NCI-H2227 treated with DMSO at 0.1 percent for 48 hours (cell line): ENCODE measurements at regions not wholly inside any gene's neighbourhood (a gene's known extent, or its start where the extent isn't known, plus 50 kb on each side); places are given as distances from the start of the nearest gene placed in this dataset.

Experiments used
- DNase-seq: peaks from one replicate; lab custom pipeline; 2025; lab: John Stamatoyannopoulos, UW

GRCh38 chr13:97631158-97631557 is 197.2 kb downstream of the RAP2A start:
- DNase-seq: no peak

GRCh38 chr13:97639236-97639635 is 205.3 kb downstream of the RAP2A start:
- no peak for DNase-seq

- no peak for DNase-seq
Observed at GRCh38 chr13:97640268-97640667, 206.3 kb downstream of the RAP2A start.

DNA sequence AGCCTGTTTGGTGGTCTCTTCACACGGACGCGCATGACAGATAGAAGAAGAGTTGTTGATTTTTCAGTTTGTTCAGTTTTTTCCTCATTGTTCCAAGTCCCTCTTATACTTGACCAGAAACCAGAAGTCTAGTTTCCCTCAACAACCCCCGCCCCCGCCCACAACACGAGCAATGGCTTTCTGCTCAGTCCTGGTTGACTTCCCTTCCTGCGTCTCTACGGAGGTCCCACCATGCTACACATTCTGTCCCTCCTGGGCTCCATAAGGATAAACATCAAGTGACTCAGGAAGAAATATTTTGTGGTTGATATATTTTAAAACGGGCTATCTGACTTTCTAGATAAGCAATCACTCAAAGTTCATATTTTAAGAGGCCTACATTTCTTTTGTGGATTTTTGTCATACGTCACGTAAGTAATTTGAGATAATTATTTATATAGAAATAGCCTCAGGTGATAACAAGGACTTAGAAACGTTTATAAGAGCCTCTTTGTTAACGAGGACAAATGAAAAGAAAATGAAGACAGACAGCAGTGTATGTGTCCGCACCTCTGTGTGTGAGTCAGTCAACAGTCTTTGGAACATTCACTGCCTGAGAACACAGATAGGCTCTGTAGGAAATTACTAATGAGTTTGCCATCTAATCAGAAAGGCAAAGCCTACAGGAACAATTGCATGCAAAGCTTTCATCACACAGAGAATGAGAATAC is 214.4 kb downstream of the RAP2A start:
- DNase-seq: no peak

GRCh38 chr13:97648881-97649224 is 214.9 kb downstream of the RAP2A start:
- DNase-seq: no peak

DNA sequence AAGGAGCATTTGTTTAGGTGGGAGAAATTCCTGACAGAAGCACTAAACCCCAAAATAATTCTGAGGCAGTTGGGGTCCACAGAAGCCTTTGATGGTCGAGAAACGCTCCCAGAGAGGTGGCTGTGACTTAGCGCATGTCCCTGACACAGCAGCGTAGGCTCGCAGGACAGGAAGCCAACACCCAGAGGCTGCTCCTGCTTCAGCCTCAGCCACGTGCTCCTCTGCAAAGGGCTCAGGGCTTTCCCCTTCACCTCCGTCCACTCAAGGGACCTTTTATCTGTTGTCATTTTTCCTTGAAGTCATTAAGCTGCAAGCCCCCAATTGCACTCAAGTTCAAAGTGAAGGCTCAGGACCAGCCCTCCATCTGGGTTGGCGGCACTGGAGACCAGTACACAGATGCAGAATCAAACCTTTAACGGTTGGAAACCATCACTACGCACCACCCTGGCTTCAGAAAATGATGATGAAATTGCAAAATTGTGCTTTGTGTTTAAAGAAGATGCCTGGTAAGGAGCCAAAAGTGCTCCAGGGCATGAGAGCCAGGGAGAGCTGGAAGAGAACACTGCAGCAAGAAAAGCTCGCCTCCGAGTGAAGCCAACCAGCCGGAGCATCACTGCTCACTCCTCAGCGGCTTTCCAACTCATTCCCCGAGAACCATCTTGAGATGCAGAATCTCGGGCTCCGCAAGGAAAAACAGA is 219.6 kb downstream of the RAP2A start:
- no peak for DNase-seq

- DNase-seq: no peak
Observed at GRCh38 chr13:97654236-97654635, 220.3 kb downstream of the RAP2A start.

DNA sequence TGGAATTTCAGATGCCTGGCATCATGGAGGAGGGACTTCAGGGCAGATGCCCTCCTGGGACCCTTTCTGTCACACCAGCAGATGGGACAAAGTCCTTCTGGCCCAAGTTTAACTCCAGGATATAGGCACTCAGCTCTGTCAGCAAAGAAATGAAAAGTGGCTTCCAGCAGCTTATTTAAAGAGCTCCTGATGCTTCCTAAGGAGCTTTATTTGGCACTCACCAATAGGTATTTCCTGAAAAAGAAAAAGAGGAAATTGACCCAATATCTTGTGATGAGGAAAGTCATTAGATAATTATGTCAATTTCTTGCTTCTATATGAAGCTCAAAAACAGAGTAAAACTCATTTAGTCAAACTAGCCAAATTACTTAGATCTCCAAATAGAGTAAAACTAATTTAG is 224.6 kb downstream of the RAP2A start:
- no peak for DNase-seq

- DNase-seq: peak; percentile 31
Observed at GRCh38 chr13:97659602-97660001, 225.6 kb downstream of the RAP2A start.

DNA sequence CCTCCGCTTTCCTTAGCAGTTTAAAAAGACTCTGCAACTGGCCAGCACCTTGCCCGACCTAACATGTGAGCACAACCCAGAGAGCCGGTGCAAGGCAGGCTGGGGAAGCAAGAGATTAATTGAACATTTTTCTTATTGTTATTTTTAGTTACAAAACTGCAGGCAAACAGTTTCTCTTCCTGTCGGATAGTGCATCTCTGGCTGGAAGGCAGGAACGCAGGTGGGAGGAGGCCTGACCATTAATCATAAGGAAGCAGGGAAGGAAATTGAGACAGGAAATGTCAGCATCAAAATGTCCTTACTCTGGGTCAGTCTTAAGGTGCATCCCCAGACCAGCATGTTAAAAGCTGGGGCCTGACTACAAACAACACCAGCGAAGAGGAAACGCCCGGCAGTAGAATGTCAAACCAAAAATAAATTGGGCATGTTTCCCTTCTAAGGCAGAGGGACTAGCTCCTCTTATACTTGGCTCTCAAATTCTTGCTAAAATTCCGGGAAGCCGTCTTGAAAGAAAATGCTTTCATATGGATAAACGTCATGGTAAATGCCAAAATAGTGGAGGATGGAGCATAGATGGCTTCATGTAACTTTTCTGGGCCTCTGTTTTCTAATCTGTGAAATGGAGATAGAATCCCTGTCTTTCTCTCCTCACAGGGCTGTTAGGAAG is 226.8 kb downstream of the RAP2A start:
- DNase-seq: no peak

GRCh38 chr13:97686594-97686993 is 252.6 kb downstream of the RAP2A start:
- DNase-seq: no peak

DNA sequence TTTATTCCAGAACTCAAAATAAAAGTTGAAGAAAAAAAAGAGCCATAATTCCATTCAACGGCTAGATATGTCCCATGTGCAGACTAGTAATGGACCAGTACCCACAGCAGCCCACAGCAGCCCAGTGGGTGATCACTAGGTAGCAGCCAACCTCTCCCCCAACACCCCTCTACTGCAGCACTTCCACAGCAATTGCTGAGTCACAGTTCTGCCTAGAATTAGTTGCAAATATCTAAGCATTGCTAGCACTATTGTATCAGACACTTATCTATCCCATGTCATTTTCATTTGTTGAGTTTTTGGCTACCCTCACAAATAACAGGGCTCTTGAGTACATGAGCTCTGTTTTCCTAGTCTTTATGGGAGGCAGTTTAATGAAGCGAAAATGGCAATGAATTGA is 258.7 kb downstream of the RAP2A start:
- no peak for DNase-seq

GRCh38 chr13:97695684-97696083 is 257.8 kb upstream of the IPO5 start:
- no peak for DNase-seq

DNA sequence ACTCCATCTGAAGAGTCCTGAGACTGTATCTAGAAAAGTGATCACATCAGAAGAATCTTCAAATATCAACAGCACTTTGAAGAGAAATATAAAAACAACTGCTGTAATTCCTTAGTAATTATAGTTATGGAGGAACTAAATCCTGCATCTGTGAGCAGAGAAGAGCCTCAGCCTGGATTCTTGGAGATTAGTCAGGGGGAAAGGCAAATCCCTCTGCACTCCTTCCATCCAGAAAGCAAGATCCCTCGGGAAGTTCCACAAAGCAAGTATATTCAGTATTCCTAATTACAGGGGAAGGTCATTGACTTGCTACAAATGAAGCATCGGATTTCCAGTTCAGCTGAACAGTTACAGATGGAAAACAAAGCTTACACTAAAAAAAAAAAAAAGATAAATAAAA is 256.6 kb upstream of the IPO5 start:
- DNase-seq: no peak

GRCh38 chr13:97700306-97700848 is 253.1 kb upstream of the IPO5 start:
- no peak for DNase-seq

DNA sequence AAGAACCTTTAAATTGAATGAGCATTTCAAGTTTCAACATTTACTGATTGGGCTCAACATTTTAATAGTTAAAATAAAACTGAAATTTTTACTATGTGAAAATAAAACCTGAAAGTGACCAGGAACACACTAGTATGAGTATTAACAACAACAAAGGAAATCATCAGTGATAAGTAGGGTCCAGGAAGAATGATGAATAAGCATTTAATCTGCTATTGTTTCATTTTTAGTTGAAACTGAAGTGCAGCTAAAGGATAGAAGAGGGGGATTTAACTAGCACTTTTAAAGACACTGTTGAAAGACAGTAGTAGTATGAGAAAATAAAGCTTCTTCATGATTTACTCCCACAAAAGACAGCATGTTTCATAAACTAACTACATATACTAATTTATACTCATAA is 250.9 kb upstream of the IPO5 start:
- DNase-seq: no peak

- no peak for DNase-seq
Observed at GRCh38 chr13:97710797-97711196, 242.7 kb upstream of the IPO5 start.

DNA sequence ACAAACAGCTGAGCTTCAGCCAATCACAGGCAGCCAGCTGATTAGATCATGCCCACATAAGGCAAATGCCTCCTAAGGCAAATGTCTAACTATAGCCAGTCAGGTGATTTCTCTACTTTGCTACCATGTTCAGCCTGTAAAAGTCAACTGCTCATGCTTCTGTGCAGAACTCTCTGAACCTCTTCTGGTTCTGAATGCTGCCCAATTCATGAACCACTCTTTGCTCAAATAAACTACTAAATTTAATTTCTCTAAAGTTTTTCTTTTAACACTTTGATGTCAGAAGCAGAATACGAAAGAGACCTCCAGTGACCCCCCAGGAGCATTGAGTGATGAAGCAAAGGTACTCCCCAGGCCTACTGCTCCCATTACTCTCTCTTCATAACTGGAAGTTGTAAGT is 240.7 kb upstream of the IPO5 start:
- no peak for DNase-seq

GRCh38 chr13:97715763-97716162 is 237.7 kb upstream of the IPO5 start:
- DNase-seq: no peak

DNA sequence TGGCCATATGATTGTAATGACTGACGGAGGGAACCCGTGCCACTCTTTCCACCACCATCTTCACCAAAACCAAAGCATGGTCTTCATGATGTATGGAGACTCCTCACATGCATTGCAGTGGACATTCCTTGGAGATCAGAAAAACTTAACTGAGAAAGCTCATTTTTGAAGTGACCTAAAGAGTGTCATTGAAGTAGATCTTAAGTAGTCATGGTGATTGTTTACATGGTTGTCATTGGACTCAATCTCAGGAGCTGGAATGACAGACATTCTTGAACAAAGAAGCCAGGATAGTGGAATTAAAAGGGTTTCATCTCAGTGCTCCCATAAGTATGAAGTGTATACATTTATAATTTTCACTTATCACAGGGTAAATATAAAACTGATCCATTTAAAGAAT is 236.7 kb upstream of the IPO5 start:
- no peak for DNase-seq

GRCh38 chr13:97719736-97720135 is 233.7 kb upstream of the IPO5 start:
- DNase-seq: no peak

DNA sequence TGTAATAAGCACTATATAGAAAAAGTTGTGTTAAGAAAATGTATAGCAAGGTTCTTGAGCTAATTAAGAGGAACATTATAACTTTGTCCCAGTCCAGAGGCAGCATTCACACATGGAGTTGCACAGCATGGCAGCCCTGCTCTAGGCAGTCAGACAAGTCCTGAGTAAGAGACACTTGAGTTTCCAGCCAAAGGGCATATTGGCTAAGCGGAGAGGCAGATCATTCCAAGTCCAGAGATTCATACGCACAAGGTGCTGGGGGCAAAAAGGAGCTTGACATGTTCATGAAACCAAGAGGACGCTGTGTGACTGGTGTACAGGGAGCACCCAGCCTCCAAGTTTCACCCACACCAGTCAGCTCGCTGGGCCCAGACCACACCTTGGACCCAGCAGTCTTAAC is 232.6 kb upstream of the IPO5 start:
- no peak for DNase-seq

GRCh38 chr13:97723655-97724054 is 229.8 kb upstream of the IPO5 start:
- DNase-seq: no peak
